Thyroid gland (tissue), 4 donors: ENCODE measurements at regions not wholly inside any gene's neighbourhood (a gene's known extent, or its start where the extent isn't known, plus 50 kb on each side); places are given as distances from the start of the nearest gene placed in this dataset.

ENCODE experiments used
- POLR2A ChIP-seq, 2 donors: fragments of 450-650 bp; IDR thresholded peaks; one replicate each; pipeline ENCODE4 v1.6.1; 2017; ENCODE audit warnings: antibody characterized with exemption in 2 of 2, mild to moderate bottlenecking in 2 of 2, moderate library complexity in 1 of 2
- TF ChIP-seq, protein P1 (sequence below), 6 experiments: fragments of 200-600 bp in 3 of 6; fragments of 450-650 bp in 3 of 6; sonication (generic) in 3 of 6; IDR thresholded peaks; one replicate each; pipeline ENCODE4 v1.5.1; 2016 to 2019; ENCODE audit warnings: antibody characterized with exemption in 6 of 6, mild to moderate bottlenecking in 2 of 6, inconsistent platforms in 1 of 6, moderate library complexity in 1 of 6

DNA sequence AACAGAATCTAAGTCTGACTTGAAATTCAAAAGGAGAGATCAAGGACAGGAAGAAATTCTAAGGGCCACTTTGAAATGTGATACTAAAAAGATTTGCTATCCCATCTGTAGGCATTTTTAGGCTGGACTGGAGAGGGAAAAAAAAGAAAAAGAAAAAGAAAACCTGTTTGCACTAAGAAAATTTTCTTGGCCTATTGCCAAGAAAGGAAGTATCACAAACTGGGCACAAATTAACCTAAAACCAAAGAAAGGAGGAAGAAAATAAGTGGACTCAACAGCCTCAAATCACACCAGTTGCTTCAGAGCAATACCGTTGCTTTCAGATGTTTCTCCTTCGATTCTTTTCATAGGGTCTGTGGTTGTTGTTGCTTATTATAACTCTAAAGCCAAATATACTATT lies 287.9 kb upstream of the VRK2 start:
- TF ChIP-seq, protein P1, sequence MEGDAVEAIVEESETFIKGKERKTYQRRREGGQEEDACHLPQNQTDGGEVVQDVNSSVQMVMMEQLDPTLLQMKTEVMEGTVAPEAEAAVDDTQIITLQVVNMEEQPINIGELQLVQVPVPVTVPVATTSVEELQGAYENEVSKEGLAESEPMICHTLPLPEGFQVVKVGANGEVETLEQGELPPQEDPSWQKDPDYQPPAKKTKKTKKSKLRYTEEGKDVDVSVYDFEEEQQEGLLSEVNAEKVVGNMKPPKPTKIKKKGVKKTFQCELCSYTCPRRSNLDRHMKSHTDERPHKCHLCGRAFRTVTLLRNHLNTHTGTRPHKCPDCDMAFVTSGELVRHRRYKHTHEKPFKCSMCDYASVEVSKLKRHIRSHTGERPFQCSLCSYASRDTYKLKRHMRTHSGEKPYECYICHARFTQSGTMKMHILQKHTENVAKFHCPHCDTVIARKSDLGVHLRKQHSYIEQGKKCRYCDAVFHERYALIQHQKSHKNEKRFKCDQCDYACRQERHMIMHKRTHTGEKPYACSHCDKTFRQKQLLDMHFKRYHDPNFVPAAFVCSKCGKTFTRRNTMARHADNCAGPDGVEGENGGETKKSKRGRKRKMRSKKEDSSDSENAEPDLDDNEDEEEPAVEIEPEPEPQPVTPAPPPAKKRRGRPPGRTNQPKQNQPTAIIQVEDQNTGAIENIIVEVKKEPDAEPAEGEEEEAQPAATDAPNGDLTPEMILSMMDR (IDR thresholded peaks at IDR 0.05) = no peak
- TF ChIP-seq POLR2A (IDR thresholded peaks at IDR 0.05) = no peak
